ENCODE measurements at regions not wholly inside any gene's neighbourhood (a gene's known extent, or its start where the extent isn't known, plus 50 kb on each side); places are given as distances from the start of the nearest gene placed in this dataset.

GRCh38 chrX:68909945-68910344 is 81.1 kb downstream of the EFNB1 start:
- no peak for TF ChIP-seq CTCF (IDR thresholded peaks at IDR 0.05)
- no peak for TF ChIP-seq POLR2A (IDR thresholded peaks at IDR 0.05)
- no peak for TF ChIP-seq POLR2AphosphoS5 (IDR thresholded peaks at IDR 0.05; ENCODE audit: insufficient read depth in 1 of 2, low read depth in 1 of 2)
